H9 (cell line): ENCODE measurements at regions not wholly inside any gene's neighbourhood (a gene's known extent, or its start where the extent isn't known, plus 50 kb on each side); places are given as distances from the start of the nearest gene placed in this dataset.

Experiments
- DNase-seq: peaks from one replicate; pipeline ENCODE4 v3.0.0-alpha.2; 2017
- H2AFZ ChIP-seq: one replicate; pipeline ENCODE4 v1.6.1; 2013; ENCODE audit warnings: mild to moderate bottlenecking, low read length, control low read depth, moderate library complexity
- H2AK5ac ChIP-seq: 2 replicates; pipeline ENCODE4 v1.6.1; 2013; ENCODE audit warnings: low read length, control low read depth, mixed read lengths; ENCODE audit not compliant: insufficient read length
- H2BK120ac ChIP-seq: one replicate; pipeline ENCODE4 v1.6.1; 2013; ENCODE audit warnings: low read depth, mild to moderate bottlenecking, low read length, control low read depth, inconsistent platforms; ENCODE audit not compliant: poor library complexity, severe bottlenecking
- H2BK12ac ChIP-seq: 2 replicates; pipeline ENCODE4 v1.6.1; 2013; ENCODE audit warnings: low read length, control low read depth, mixed read lengths, low read depth; ENCODE audit not compliant: insufficient read length
- H2BK15ac ChIP-seq: 2 replicates; pipeline ENCODE4 v1.6.1; 2013; ENCODE audit warnings: low read depth, low read length, control low read depth
- H2BK20ac ChIP-seq: one replicate; pipeline ENCODE4 v1.6.1; 2013; ENCODE audit warnings: low read depth, mild to moderate bottlenecking, low read length, control low read depth, inconsistent platforms; ENCODE audit not compliant: poor library complexity, severe bottlenecking
- H2BK5ac ChIP-seq: 2 replicates; pipeline ENCODE4 v1.6.1; 2013; ENCODE audit warnings: low read length, control low read depth, mixed read lengths; ENCODE audit not compliant: insufficient read length
- H3K14ac ChIP-seq: 2 replicates; pipeline ENCODE4 v1.6.1; 2013; ENCODE audit warnings: low read length, control low read depth; ENCODE audit not compliant: insufficient read depth
- H3K18ac ChIP-seq: 2 replicates; pipeline ENCODE4 v1.6.1; 2013; ENCODE audit warnings: low read depth, mild to moderate bottlenecking, mixed read lengths, low read length, control low read depth; ENCODE audit not compliant: insufficient read length
- H3K23ac ChIP-seq: 2 replicates; pipeline ENCODE4 v1.6.1; 2013; ENCODE audit warnings: low read length, control low read depth, mixed read lengths, low read depth; ENCODE audit not compliant: insufficient read length
- H3K23me2 ChIP-seq: 2 replicates; pipeline ENCODE4 v1.6.1; 2013; ENCODE audit warnings: low read depth, mild to moderate bottlenecking, mixed read lengths, low read length, control low read depth; ENCODE audit not compliant: insufficient read length, poor library complexity, severe bottlenecking
- H3K27ac ChIP-seq: 2 replicates; pipeline ENCODE4 v1.5.1; 2013; ENCODE audit warnings: low read length, control low read depth, mixed read lengths, low read depth; ENCODE audit not compliant: insufficient read length
- H3K27me3 ChIP-seq: 2 replicates; pipeline ENCODE4 v1.6.1; 2013; ENCODE audit warnings: low read length, control low read depth, inconsistent platforms; ENCODE audit not compliant: insufficient read depth
- H3K4ac ChIP-seq: 2 replicates; pipeline ENCODE4 v1.6.1; 2013; ENCODE audit warnings: low read depth, mild to moderate bottlenecking, control low read depth, inconsistent platforms, low read length, moderate library complexity
- H3K4me1 ChIP-seq: 2 replicates; pipeline ENCODE4 v1.6.1; 2013; ENCODE audit warnings: low read length, control low read depth, inconsistent platforms; ENCODE audit not compliant: insufficient read depth
- H3K4me2 ChIP-seq: 2 replicates; pipeline ENCODE4 v1.6.1; 2013; ENCODE audit warnings: low read length, control low read depth, mixed read lengths; ENCODE audit not compliant: insufficient read length, insufficient read depth
- H3K56ac ChIP-seq: 2 replicates; pipeline ENCODE4 v1.6.1; 2013; ENCODE audit warnings: low read depth, mild to moderate bottlenecking, mixed read lengths, low read length, control low read depth; ENCODE audit not compliant: insufficient read length
- H3K79me1 ChIP-seq: 2 replicates; pipeline ENCODE4 v1.6.1; 2013; ENCODE audit warnings: low read depth, mild to moderate bottlenecking, moderate library complexity, low read length, control low read depth, inconsistent platforms; ENCODE audit not compliant: insufficient read depth, poor library complexity, severe bottlenecking
- H3K79me2 ChIP-seq: 2 replicates; pipeline ENCODE4 v1.6.1; 2013; ENCODE audit warnings: low read length, control low read depth, inconsistent platforms; ENCODE audit not compliant: insufficient read depth
- H3K9ac ChIP-seq: 2 replicates; pipeline ENCODE4 v1.6.1; 2013; ENCODE audit warnings: low read length, control low read depth, mixed read lengths; ENCODE audit not compliant: insufficient read length; ENCODE audit errors: extremely low read depth
- H3K9me3 ChIP-seq: one replicate; pipeline ENCODE4 v1.6.1; 2013; ENCODE audit warnings: low read depth, low read length, inconsistent platforms; ENCODE audit not compliant: control insufficient read depth
- H3T11ph ChIP-seq: one replicate; pipeline ENCODE4 v1.6.1; 2013; ENCODE audit warnings: mild to moderate bottlenecking, low read length, control low read depth, inconsistent platforms
- H4K20me1 ChIP-seq: one replicate; pipeline ENCODE4 v1.6.1; 2013; ENCODE audit not compliant: control insufficient read depth, insufficient read length, insufficient read depth
- H4K5ac ChIP-seq: 2 replicates; pipeline ENCODE4 v1.6.1; 2013; ENCODE audit warnings: low read depth, mild to moderate bottlenecking, mixed read lengths, low read length, control low read depth; ENCODE audit not compliant: insufficient read length
- H4K8ac ChIP-seq: replicated peaks from 2 replicates; pipeline ENCODE4 v1.6.1; 2013; ENCODE audit warnings: low read length, control low read depth, mixed read lengths, low read depth; ENCODE audit not compliant: insufficient read length
- H4K91ac ChIP-seq: 2 replicates; pipeline ENCODE4 v1.6.1; 2013; ENCODE audit warnings: low read depth, mild to moderate bottlenecking, moderate library complexity, mixed read lengths, low read length, control low read depth; ENCODE audit not compliant: insufficient read length
- H3K27ac Mint-ChIP-seq, 3 experiments: 2 replicates in 2 of 3; 3 replicates in 1 of 3; pipeline ENCODE4 v1.8.0; 2020 to 2021; ENCODE audit warnings: mixed read lengths in 3 of 3, mild to moderate bottlenecking in 1 of 3, moderate library complexity in 1 of 3
- H3K27me3 Mint-ChIP-seq: 2 replicates; pipeline ENCODE4 v1.8.0; 2021; ENCODE audit warnings: low read depth, mild to moderate bottlenecking, moderate library complexity, mixed read lengths
- H3K36me3 Mint-ChIP-seq, 3 experiments: 2 replicates in 2 of 3; 3 replicates in 1 of 3; pipeline ENCODE4 v1.8.0; 2020 to 2021; ENCODE audit warnings: low read depth in 3 of 3, mixed read lengths in 3 of 3; ENCODE audit not compliant: insufficient read depth in 1 of 3
- H3K4me1 Mint-ChIP-seq, 2 experiments: 2 replicates each; pipeline ENCODE4 v1.8.0; 2020; ENCODE audit warnings: mixed read lengths in 2 of 2
- H3K4me3 Mint-ChIP-seq, 2 experiments: 2 replicates in 1 of 2; 3 replicates in 1 of 2; pipeline ENCODE4 v1.8.0; 2020 to 2021; ENCODE audit warnings: mild to moderate bottlenecking in 2 of 2, mixed read lengths in 2 of 2, moderate library complexity in 1 of 2
- H3K9me3 Mint-ChIP-seq, 2 experiments: 2 replicates in 1 of 2; 3 replicates in 1 of 2; pipeline ENCODE4 v1.8.0; 2020; ENCODE audit warnings: mild to moderate bottlenecking in 2 of 2, mixed read lengths in 2 of 2, moderate library complexity in 1 of 2
- CTCF ChIP-seq: fragments of 200-600 bp; sonication (generic); conservative IDR thresholded peaks from 3 replicates; pipeline ENCODE4 v1.8.0; 2021; ENCODE audit warnings: antibody characterized with exemption, mild to moderate bottlenecking
- WGBS: extraction: QIAGEN DNeasy Blood & Tissue Kit; methylation state at CpG from one replicate; pipeline ENCODE4 v1.1.7; 2013; ENCODE audit warnings: missing lambda C conversion rate, low lambda C conversion rate, mixed read lengths; ENCODE audit not compliant: insufficient read length; ENCODE audit errors: extremely low coverage; 5-methylcytosine and 5-hydroxymethylcytosine counted together

- no peak overlapping the region for H3K9ac ChIP-seq
- no peaks in the 10 kb centered on the region for H4K20me1 ChIP-seq
- H3K9me3 Mint-ChIP-seq, result peaks cover 0 to 7% of the 10 kb centered on the region in 2 experiments; a peak in 3 of 5 replicates
- H4K5ac ChIP-seq, result no peak overlapping the region
- no peak overlapping the region for H3K14ac ChIP-seq
- H2BK20ac ChIP-seq, result no peak overlapping the region
- no peak overlapping the region for H4K8ac ChIP-seq
- no peak overlapping the region for H3K27ac ChIP-seq
- H4K91ac ChIP-seq, result no peak overlapping the region
- H3K4me1 Mint-ChIP-seq, result no peaks in the 10 kb centered on the region
- H3K79me1 ChIP-seq, result no peaks in the 10 kb centered on the region
- no peaks in the 10 kb centered on the region for H3K27me3 ChIP-seq
- H2BK12ac ChIP-seq, result no peak overlapping the region
- no peak overlapping the region for H2BK5ac ChIP-seq
- no peak overlapping the region for H3K18ac ChIP-seq
- no peak overlapping the region for H2BK120ac ChIP-seq
- H3T11ph ChIP-seq, result no peak overlapping the region
- H3K27ac Mint-ChIP-seq, result no peak overlapping the region; a peak in 1 of 7 replicates
- H3K4ac ChIP-seq, result no peak overlapping the region
- no peak overlapping the region for H2BK15ac ChIP-seq
- H3K27me3 Mint-ChIP-seq, result no peaks in the 10 kb centered on the region; the same call in 1 of the 2 replicates
- H3K9me3 ChIP-seq, result no peaks in the 10 kb centered on the region
- no peak overlapping the region for H3K4me3 Mint-ChIP-seq
- H3K4me2 ChIP-seq, result no peak overlapping the region
- no peak for TF ChIP-seq CTCF
- no peak overlapping the region for H2AK5ac ChIP-seq
- no peaks in the 10 kb centered on the region for H3K4me1 ChIP-seq
- WGBS, result no CpG with 5 or more reads among the region's 7 CpGs
- H2AFZ ChIP-seq, result no peak overlapping the region
- H3K36me3 Mint-ChIP-seq, result no peaks in the 10 kb centered on the region; a peak in 1 of 7 replicates
- no peak overlapping the region for H3K56ac ChIP-seq
- H3K79me2 ChIP-seq, result no peaks in the 10 kb centered on the region
- no peak overlapping the region for H3K23ac ChIP-seq
- no peak for DNase-seq
- no peaks in the 10 kb centered on the region for H3K23me2 ChIP-seq
Measured at GRCh38 chr16:73823205-73823849, 473.3 kb upstream of the PSMD7 start.
